ENCODE measurements at regions not wholly inside any gene's neighbourhood (a gene's known extent, or its start where the extent isn't known, plus 50 kb on each side); places are given as distances from the start of the nearest gene placed in this dataset.

GRCh38 chr10:131844529-131845084 lies 56.2 kb upstream of the PPP2R2D start:
- no peak for DNase-seq (ENCODE audit: low read depth)
- H3K4me3 ChIP-seq (ENCODE audit: low read depth, low read length) = no peak overlapping the region
- TF ChIP-seq CTCF (IDR thresholded peaks at IDR 0.05; ENCODE audit: insufficient read depth, low read length, poor library complexity, severe bottlenecking) = no peak

GRCh38 chr10:131845505-131846239 lies 55.1 kb upstream of the PPP2R2D start:
- no peak overlapping the region for H3K4me3 ChIP-seq (ENCODE audit: low read depth, low read length)
- H3K36me3 ChIP-seq (ENCODE audit: control insufficient read depth, insufficient read depth, low read length) = no peaks in the 10 kb centered on the region
- no peak for TF ChIP-seq CTCF (IDR thresholded peaks at IDR 0.05; ENCODE audit: insufficient read depth, low read length, poor library complexity, severe bottlenecking)
- no peak for DNase-seq (ENCODE audit: low read depth)
- no peaks in the 10 kb centered on the region for H3K27me3 ChIP-seq (ENCODE audit: control insufficient read depth, insufficient read depth, low read length)

More at GRCh38 chr10:131844529-131845084, 56.2 kb upstream of the PPP2R2D start:
- Histone ChIP-seq H3K36me3 (ENCODE audit: control insufficient read depth, insufficient read depth, low read length) (no peaks in the 10 kb centered on the region), H3K27me3 (ENCODE audit: control insufficient read depth, insufficient read depth, low read length) (no peaks in the 10 kb centered on the region)

GRCh38 chr10:131846240-131847101 lies 54.3 kb upstream of the PPP2R2D start:
- no peak for TF ChIP-seq CTCF (IDR thresholded peaks at IDR 0.05; ENCODE audit: insufficient read depth, low read length, poor library complexity, severe bottlenecking)
- H3K4me3 ChIP-seq (ENCODE audit: low read depth, low read length) = no peak overlapping the region
- no peaks in the 10 kb centered on the region for H3K36me3 ChIP-seq (ENCODE audit: control insufficient read depth, insufficient read depth, low read length)
- no peaks in the 10 kb centered on the region for H3K27me3 ChIP-seq (ENCODE audit: control insufficient read depth, insufficient read depth, low read length)
- no peak for DNase-seq (ENCODE audit: low read depth)

- no peaks in the 10 kb centered on the region for H3K36me3 ChIP-seq (ENCODE audit: control insufficient read depth, insufficient read depth, low read length)
- TF ChIP-seq CTCF (IDR thresholded peaks at IDR 0.05; ENCODE audit: insufficient read depth, low read length, poor library complexity, severe bottlenecking) = no peak
- H3K4me3 ChIP-seq (ENCODE audit: low read depth, low read length) = no peak overlapping the region
- H3K27me3 ChIP-seq (ENCODE audit: control insufficient read depth, insufficient read depth, low read length) = no peaks in the 10 kb centered on the region
- DNase-seq (ENCODE audit: low read depth) = no peak
Measured at GRCh38 chr10:131847241-131847783, 53.5 kb upstream of the PPP2R2D start.

GRCh38 chr10:131848296-131848695 lies 52.5 kb upstream of the PPP2R2D start:
- no peaks in the 10 kb centered on the region for H3K36me3 ChIP-seq (ENCODE audit: control insufficient read depth, insufficient read depth, low read length)
- DNase-seq (ENCODE audit: low read depth) = no peak
- H3K27me3 ChIP-seq (ENCODE audit: control insufficient read depth, insufficient read depth, low read length) = no peaks in the 10 kb centered on the region
- no peak overlapping the region for H3K4me3 ChIP-seq (ENCODE audit: low read depth, low read length)
- TF ChIP-seq CTCF (IDR thresholded peaks at IDR 0.05; ENCODE audit: insufficient read depth, low read length, poor library complexity, severe bottlenecking) = no peak

Measured in kidney epithelial cell (primary cell).